Activated T-cell treated with anti-CD3 and anti-CD28 coated beads, Interleukin-2, amount 50 U/mL, for 72 hours (primary cell): ENCODE measurements at regions not wholly inside any gene's neighbourhood (a gene's known extent, or its start where the extent isn't known, plus 50 kb on each side); places are given as distances from the start of the nearest gene placed in this dataset.

ENCODE experiments used
- ATAC-seq, 2 donors: fragments of 150-1000 bp; cut with Tn5 transposase; replicated peaks in 1 of 2; 2 replicates each; pipeline ENCODE4 v1.10.0; 2021; ENCODE audit warnings: moderate library complexity in 2 of 2, mild to moderate bottlenecking in 1 of 2
- DNase-seq, 2 donors: peaks; one replicate each; pipeline ENCODE4 v3.0.0; 2021 to 2022; ENCODE audit warnings: mixed read lengths in 1 of 2
- H3K27ac Mint-ChIP-seq: one replicate; pipeline ENCODE4 v1.8.0; 2022; ENCODE audit warnings: mild to moderate bottlenecking, moderate library complexity, mixed read lengths
- H3K27me3 Mint-ChIP-seq: one replicate; pipeline ENCODE4 v1.8.0; 2022; ENCODE audit warnings: low read depth, mixed read lengths
- H3K36me3 Mint-ChIP-seq, 2 donors: one replicate each; pipeline ENCODE4 v1.8.0; 2022; ENCODE audit warnings: mixed read lengths in 2 of 2, mild to moderate bottlenecking in 1 of 2; ENCODE audit not compliant: insufficient read depth in 2 of 2
- H3K4me1 Mint-ChIP-seq: one replicate; pipeline ENCODE4 v1.8.0; 2022; ENCODE audit warnings: low read depth, mixed read lengths
- H3K4me3 Mint-ChIP-seq, 2 donors: one replicate each; pipeline ENCODE4 v1.8.0; 2022; ENCODE audit warnings: mild to moderate bottlenecking in 2 of 2, mixed read lengths in 2 of 2, moderate library complexity in 2 of 2
- H3K9me3 Mint-ChIP-seq, 2 donors: one replicate each; pipeline ENCODE4 v1.8.0; 2022; ENCODE audit warnings: mixed read lengths in 2 of 2

DNA sequence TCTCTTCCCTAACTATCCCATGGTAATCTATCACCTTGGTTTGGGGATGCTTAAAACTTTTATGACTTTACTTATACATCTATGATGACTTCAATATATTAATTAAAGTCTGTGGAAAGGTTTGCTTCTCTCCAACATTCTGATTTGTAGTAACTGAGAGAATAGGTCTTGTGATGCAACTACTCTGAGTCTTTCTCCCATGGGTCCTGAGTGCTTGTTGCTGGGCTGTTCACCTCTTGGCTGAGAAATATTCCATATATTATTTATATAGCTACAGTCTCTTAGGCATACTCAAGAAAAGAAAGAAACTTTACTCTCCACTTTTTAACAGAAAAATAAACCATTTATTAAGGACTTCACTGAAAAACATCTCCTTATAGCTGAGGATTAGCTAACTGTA, 119.3 kb upstream of the PLPPR5 start:
- Mint-ChIP-seq H3K4me1 (no peaks in the 10 kb centered on the region), H3K9me3 (peaks cover 0 to 2% of the 10 kb centered on the region in 2 donors), H3K27ac (no peak overlapping the region), H3K27me3 (no peaks in the 10 kb centered on the region), H3K4me3 (no peak overlapping the region), H3K36me3 (peaks cover 0 to 3% of the 10 kb centered on the region in 2 donors)
- DNase-seq = no peak
- no peak for ATAC-seq

DNA sequence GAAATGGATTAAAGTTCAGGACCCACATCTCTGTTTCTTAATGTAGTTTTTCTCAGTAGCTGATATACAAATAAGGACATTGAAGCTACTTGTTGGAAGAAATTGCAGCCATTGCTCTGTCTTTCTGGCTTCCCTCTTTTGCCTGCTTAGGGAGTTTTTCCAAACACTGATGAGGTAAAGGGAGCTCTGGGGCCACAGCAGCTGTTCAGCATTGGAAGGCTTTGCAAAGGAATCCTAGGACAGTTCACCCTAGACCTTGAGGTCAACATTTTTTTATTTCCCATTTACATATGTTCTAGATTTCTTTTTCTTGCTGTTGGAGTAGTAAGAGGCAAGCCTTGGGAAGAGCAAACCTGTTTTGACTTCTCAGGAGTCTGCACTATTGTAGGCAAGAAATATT, 126.9 kb upstream of the PLPPR5 start:
- no peak for ATAC-seq
- no peaks in the 10 kb centered on the region for H3K4me1 Mint-ChIP-seq

DNA sequence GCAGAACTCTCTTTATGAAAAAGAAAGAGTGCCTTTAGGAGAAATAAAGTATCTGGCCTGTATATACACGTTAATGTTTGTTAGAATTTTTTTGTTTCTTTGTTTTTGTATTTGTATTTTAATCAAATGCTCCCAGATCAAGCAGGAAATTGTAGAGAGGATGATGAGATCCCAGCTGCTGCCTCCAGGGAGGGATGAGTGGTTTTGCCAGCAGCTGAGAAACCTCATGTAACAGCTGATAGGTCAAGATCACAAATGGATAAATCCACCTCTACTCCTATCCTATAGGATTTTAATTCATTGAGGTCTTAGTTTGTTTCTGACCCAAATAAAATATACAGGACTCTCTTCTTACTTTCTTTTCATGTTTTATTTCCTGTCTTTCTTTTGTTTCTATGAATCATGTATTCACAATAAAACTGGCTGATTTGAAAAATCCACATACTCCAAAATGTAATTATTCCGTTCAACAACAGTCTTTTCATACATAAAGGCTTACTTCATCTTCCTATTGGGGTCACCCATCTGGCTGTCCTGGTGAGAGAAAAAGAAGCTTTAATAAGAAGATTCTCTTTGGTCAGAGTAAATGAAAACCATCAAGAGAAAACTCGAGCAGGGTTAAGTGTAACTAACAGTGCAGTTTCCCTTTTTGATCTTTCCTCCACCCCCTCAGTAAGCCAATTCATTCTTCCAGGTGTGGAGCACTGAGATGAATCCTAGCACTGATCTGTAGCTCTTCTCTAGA, 129.3 kb upstream of the PLPPR5 start:
- no peaks in the 10 kb centered on the region for H3K36me3 Mint-ChIP-seq
- H3K9me3 Mint-ChIP-seq = no peaks in the 10 kb centered on the region
- H3K27me3 Mint-ChIP-seq = peaks cover 6% of the 10 kb centered on the region
- ATAC-seq (no peak), DNase-seq (no peak)
- no peak overlapping the region for H3K4me3 Mint-ChIP-seq
- H3K4me1 Mint-ChIP-seq = no peaks in the 10 kb centered on the region
- no peak overlapping the region for H3K27ac Mint-ChIP-seq

More for the DNA sequence above, 126.9 kb upstream of the PLPPR5 start:
- H3K27ac Mint-ChIP-seq = no peak overlapping the region
- H3K36me3 Mint-ChIP-seq = peaks cover 0 to 2% of the 10 kb centered on the region in 2 donors
- DNase-seq = no peak
- peaks cover 0 to 2% of the 10 kb centered on the region in 2 donors for H3K9me3 Mint-ChIP-seq
- H3K4me3 Mint-ChIP-seq = no peak overlapping the region
- peaks cover 6% of the 10 kb centered on the region for H3K27me3 Mint-ChIP-seq

DNA sequence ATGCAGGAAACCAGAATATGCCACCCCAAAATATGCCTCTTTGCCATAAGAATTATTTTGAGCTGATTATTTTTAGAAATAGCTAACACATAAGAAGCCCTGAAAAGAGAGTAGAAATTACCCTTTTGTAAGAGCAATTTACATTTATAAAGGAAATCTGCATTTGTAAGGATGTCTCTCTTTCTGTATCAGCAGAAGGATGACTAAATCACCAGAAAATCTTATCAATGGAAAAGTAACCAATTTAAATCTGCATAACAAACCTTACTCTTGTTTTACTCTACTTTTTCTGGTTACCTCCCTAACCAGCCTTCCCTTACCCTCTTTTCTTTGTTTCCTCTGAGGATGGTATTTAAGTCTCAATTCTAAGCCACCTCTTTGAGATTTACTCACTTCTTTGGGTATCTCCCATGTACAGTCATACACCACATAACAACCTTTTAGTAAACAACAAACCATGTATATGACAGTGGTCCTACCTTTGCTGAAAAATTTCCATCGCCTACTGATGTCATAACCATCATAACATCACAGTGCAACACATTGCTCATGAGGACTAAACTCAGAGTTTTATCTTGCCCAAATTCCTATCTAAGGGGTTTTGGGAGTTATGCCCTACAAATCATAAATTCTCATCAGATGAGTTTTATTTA, 126.6 kb upstream of the PLPPR4 start:
- Mint-ChIP-seq H3K36me3 (no peaks in the 10 kb centered on the region), H3K27ac (no peak overlapping the region), H3K4me1 (no peaks in the 10 kb centered on the region), H3K9me3 (no peaks in the 10 kb centered on the region), H3K27me3 (no peaks in the 10 kb centered on the region), H3K4me3 (no peak overlapping the region)
- DNase-seq (no peak), ATAC-seq (peak; percentile 31 to 50)

DNA sequence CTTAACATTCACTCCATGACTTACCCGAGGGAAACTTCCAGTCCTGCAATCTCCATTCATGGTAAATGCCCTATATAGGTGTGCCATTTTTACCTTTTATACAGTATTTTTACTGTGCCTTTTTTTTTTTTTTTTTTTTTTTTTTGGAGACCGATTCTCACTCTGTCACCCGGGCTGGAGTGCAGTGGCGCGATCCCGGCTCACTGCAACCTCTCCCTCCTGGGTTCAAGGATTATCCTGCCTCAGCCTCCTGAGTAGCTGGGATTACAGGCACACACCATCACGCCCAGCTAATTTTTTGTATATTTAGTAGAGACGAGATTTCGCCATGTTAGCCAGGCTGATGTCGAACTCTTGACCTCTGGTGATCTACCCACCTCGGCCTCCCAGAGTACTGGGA, 124.4 kb upstream of the PLPPR4 start:
- no peaks in the 10 kb centered on the region for H3K9me3 Mint-ChIP-seq
- no peaks in the 10 kb centered on the region for H3K36me3 Mint-ChIP-seq
- no peak overlapping the region for H3K27ac Mint-ChIP-seq
- no peak overlapping the region for H3K4me3 Mint-ChIP-seq
- no peak for ATAC-seq
- no peaks in the 10 kb centered on the region for H3K4me1 Mint-ChIP-seq
- peaks cover 5% of the 10 kb centered on the region for H3K27me3 Mint-ChIP-seq
- DNase-seq = no peak

- Mint-ChIP-seq H3K27ac (no peak overlapping the region), H3K9me3 (no peaks in the 10 kb centered on the region), H3K4me1 (peaks cover 6% of the 10 kb centered on the region), H3K4me3 (no peak overlapping the region), H3K27me3 (peaks cover 13% of the 10 kb centered on the region), H3K36me3 (no peaks in the 10 kb centered on the region)
- no peak for DNase-seq
- ATAC-seq = no peak
Measured at GRCh38 chr1:99146129-99146848, 118.0 kb upstream of the PLPPR4 start.

DNA sequence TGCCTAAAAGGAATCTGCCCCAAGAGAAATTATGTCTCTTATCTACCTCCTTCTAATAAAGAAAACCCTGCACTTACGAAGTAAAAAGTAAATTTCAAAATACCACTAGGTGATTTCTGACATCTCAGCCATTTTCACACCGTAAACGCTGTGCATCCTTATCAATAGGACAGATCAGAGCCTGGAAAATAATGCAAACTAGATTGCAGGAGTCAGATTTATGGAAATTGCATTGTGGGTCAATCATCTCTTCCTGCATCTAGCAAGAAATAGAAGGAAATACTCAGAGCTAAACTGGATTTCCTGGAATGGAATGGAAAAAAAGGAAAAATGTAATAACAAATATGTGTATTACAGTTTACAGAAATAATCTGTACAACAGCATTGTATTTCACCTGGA, 114.3 kb upstream of the PLPPR4 start:
- Mint-ChIP-seq H3K9me3 (no peaks in the 10 kb centered on the region), H3K27me3 (peaks cover 8% of the 10 kb centered on the region), H3K4me1 (peaks cover 6% of the 10 kb centered on the region), H3K27ac (no peak overlapping the region), H3K36me3 (no peaks in the 10 kb centered on the region), H3K4me3 (no peak overlapping the region)
- ATAC-seq (no peak), DNase-seq (no peak)

DNA sequence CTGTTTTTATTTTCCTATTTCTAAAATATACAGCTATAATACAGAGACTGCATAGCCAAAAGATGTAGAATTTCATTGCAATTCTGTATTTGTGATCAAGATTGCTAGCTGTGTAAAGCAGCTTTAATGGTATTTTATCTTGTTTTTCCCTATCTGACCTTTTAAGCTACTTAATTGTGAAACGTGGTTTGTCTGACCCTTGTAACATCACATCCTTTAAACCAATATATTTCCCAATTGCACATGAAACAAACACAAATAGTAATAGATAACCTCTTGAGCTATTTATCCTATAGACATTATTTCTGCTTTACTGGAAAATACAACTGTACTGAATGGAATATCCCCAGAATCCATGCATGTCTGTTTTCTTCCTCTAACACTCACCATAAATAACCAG, 112.2 kb upstream of the PLPPR4 start:
- Mint-ChIP-seq H3K4me3 (no peak overlapping the region), H3K9me3 (no peaks in the 10 kb centered on the region), H3K27me3 (no peaks in the 10 kb centered on the region), H3K4me1 (peaks cover 6% of the 10 kb centered on the region), H3K36me3 (no peaks in the 10 kb centered on the region), H3K27ac (no peak overlapping the region)
- ATAC-seq (no peak), DNase-seq (no peak)

GRCh38 chr1:99163671-99164070, 100.6 kb upstream of the PLPPR4 start:
- no peak for DNase-seq
- no peak for ATAC-seq
- no peaks in the 10 kb centered on the region for H3K4me1 Mint-ChIP-seq
- H3K9me3 Mint-ChIP-seq = peaks cover 3 to 7% of the 10 kb centered on the region in 2 donors
- peaks cover 0 to 7% of the 10 kb centered on the region in 2 donors for H3K36me3 Mint-ChIP-seq
- no peak overlapping the region for H3K27ac Mint-ChIP-seq
- peaks cover 24% of the 10 kb centered on the region for H3K27me3 Mint-ChIP-seq
- no peak overlapping the region for H3K4me3 Mint-ChIP-seq

- Mint-ChIP-seq H3K27me3 (peaks cover 17% of the 10 kb centered on the region), H3K9me3 (no peaks in the 10 kb centered on the region), H3K36me3 (no peaks in the 10 kb centered on the region), H3K4me1 (peaks cover 6% of the 10 kb centered on the region), H3K27ac (peak overlapping the region; percentile 48), H3K4me3 (no peak overlapping the region)
- DNase-seq = no peak
- ATAC-seq = peak; percentile 72 to 85
Measured at GRCh38 chr1:99170516-99170915, 93.8 kb upstream of the PLPPR4 start.

DNA sequence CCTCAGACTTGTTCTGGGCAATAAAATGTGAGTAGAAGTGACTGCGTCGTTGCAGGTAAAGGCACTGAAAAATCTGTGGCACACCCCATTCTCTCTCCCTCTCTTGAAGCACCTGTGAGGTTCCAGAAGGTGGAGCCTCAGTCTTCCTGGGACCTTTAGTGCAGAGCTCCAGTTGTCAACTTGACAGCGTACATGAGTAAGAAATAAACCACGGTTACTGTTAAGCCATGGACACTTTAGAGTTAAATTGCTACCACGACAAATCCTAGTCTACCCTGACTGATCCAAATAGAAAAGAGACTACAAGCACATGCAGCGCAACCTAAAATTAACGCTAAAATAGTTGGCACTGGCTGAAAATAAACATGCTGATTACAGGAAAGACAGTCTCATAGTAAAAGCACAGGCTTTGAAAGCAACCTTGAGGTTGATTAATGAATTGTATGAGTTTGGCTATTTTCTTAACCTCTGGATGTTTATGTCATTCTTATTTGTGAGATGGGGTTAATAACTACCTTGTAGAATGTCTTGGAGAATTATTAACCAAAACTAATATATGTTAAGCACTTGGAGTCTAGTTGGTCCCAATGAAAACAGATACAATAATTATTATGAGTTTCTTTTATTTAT, 93.0 kb upstream of the PLPPR4 start:
- peaks cover 6% of the 10 kb centered on the region for H3K4me1 Mint-ChIP-seq
- no peaks in the 10 kb centered on the region for H3K9me3 Mint-ChIP-seq
- H3K27ac Mint-ChIP-seq = no peak overlapping the region
- no peak for ATAC-seq
- peaks cover 17% of the 10 kb centered on the region for H3K27me3 Mint-ChIP-seq
- H3K4me3 Mint-ChIP-seq = no peak overlapping the region
- no peaks in the 10 kb centered on the region for H3K36me3 Mint-ChIP-seq
- DNase-seq = no peak

DNA sequence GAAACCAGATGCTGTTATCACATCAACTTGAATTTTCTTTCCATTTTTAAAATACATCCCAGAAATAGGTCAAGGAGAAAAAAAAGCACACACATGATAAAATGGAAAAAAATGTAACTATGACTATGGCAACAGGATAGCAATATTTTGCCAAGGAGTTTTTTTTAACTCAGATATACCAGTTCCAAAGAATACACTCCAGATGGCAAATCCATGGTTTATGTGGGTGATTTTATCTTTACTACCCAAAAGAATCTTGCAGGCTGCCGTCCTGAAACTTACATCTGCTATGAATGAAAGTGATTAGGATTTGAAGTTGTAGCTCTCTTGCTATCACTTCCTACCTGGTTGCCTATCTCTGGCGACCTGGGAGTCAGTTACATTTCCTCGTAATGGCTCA, 91.0 kb upstream of the PLPPR4 start:
- no peaks in the 10 kb centered on the region for H3K36me3 Mint-ChIP-seq
- no peak for ATAC-seq
- H3K4me1 Mint-ChIP-seq = peaks cover 6% of the 10 kb centered on the region

DNA sequence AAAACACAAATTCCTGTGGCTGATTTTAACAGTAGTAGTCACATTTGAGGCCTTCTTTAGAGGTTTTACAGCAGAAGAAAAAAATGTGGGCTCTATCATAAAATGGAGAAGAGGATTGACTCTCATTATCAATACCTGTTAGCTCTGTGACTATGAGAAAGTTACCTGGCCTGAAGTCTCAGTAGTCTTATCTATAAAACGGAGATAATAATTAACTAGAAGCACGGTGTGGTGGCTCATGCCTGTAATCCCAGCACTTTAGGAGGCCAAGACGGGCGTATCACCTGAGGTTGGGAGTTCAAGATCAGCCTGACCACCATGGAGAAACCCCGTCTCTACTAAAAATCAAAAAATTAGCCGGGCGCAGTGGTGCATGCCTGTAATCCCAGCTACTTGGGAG, 90.4 kb upstream of the PLPPR4 start:
- ATAC-seq = no peak
- no peaks in the 10 kb centered on the region for H3K36me3 Mint-ChIP-seq

More for the DNA sequence above, 91.0 kb upstream of the PLPPR4 start:
- H3K4me3 Mint-ChIP-seq = no peak overlapping the region
- H3K9me3 Mint-ChIP-seq = no peaks in the 10 kb centered on the region
- H3K27ac Mint-ChIP-seq = no peak overlapping the region
- H3K27me3 Mint-ChIP-seq = peaks cover 17% of the 10 kb centered on the region
- DNase-seq = no peak

More for the DNA sequence above, 90.4 kb upstream of the PLPPR4 start:
- H3K9me3 Mint-ChIP-seq = no peaks in the 10 kb centered on the region
- peaks cover 12% of the 10 kb centered on the region for H3K27me3 Mint-ChIP-seq
- no peak for DNase-seq
- H3K27ac Mint-ChIP-seq = no peak overlapping the region
- peaks cover 6% of the 10 kb centered on the region for H3K4me1 Mint-ChIP-seq
- H3K4me3 Mint-ChIP-seq = no peak overlapping the region
